ENCODE measurements at regions not wholly inside any gene's neighbourhood (a gene's known extent, or its start where the extent isn't known, plus 50 kb on each side); places are given as distances from the start of the nearest gene placed in this dataset.

DNA sequence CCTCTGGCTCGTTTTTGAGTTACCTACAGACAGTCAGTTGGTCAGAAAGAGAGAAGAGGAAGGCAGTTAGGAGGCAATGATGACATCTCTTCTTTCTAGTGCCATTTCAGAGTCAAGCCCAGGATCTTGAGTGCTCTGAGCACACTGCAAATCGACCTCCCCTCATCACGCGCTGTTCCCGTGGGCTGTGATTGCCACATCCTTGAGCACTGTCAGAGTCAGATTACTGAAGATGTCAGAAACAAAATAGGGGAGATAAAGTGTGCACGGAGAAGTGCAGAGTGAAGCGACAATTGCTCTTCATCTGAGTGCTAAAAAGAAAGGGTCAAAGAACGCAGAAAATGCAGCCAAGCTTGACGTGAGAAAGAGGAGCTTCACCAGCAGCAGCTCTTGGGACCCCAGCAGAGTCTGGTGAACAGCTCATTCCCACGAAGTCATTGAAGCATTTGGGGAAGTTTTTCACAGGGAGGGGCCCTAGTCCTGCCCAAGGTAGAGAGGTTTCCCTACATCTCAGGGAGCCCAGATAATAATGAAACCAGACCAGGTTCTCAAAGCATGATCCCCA is 661.7 kb upstream of the AUTS2 start:
- Histone ChIP-seq H3K4me3 (ENCODE audit: low read length) (no peak overlapping the region), H3K9ac (ENCODE audit: low read length) (no peak overlapping the region), H3K9me3 (ENCODE audit: insufficient read depth, low read length) (no peaks in the 10 kb centered on the region), H3K79me2 (ENCODE audit: low read length) (no peaks in the 10 kb centered on the region), H2AFZ (ENCODE audit: low read depth, low read length) (no peak overlapping the region), H4K20me1 (ENCODE audit: insufficient read depth, low read length) (no peaks in the 10 kb centered on the region), H3K4me2 (ENCODE audit: low read length) (no peak overlapping the region), H3K36me3 (replicated peaks; ENCODE audit: low read depth, low read length) (no peaks in the 10 kb centered on the region), H3K27me3 (ENCODE audit: low read depth, low read length) (no peaks in the 10 kb centered on the region), H3K4me1 (ENCODE audit: low read length) (no peaks in the 10 kb centered on the region), H3K27ac (ENCODE audit: low read length) (no peak overlapping the region)
- TF ChIP-seq EZH2phosphoT487 (IDR thresholded peaks at IDR 0.05; ENCODE audit: low read depth): no peak
- no peak for TF ChIP-seq CTCF (IDR thresholded peaks at IDR 0.05; ENCODE audit: low read depth, low read length)

DNA sequence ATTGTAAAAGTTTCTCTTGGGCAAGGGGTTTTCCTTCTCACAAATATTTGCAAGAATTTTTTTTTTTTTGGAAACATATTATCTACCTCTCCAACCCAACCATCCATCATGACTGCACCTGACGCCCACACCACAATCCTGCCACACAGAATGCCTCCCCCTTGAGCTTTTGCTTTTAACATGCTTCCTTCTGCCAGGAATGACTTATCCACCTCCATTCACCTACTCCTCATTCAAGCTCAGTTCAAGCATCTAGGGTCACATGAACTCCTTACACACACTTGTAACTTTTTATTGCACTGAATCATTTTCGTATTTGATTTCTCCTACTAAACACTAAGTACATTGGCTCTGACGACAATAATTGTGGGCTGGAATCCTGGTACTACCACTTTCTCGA is 660.1 kb upstream of the AUTS2 start:
- H3K9me3 ChIP-seq (ENCODE audit: insufficient read depth, low read length): no peaks in the 10 kb centered on the region
- H3K4me1 ChIP-seq (ENCODE audit: low read length): no peaks in the 10 kb centered on the region
- no peaks in the 10 kb centered on the region for H4K20me1 ChIP-seq (ENCODE audit: insufficient read depth, low read length)
- TF ChIP-seq EZH2phosphoT487 (IDR thresholded peaks at IDR 0.05; ENCODE audit: low read depth) (no peak), CTCF (IDR thresholded peaks at IDR 0.05; ENCODE audit: low read depth, low read length) (no peak)
- H3K27ac ChIP-seq (ENCODE audit: low read length): no peak overlapping the region
- no peaks in the 10 kb centered on the region for H3K79me2 ChIP-seq (ENCODE audit: low read length)
- no peak overlapping the region for H3K4me3 ChIP-seq (ENCODE audit: low read length)
- no peak overlapping the region for H2AFZ ChIP-seq (ENCODE audit: low read depth, low read length)
- H3K9ac ChIP-seq (ENCODE audit: low read length): no peak overlapping the region
- no peak overlapping the region for H3K4me2 ChIP-seq (ENCODE audit: low read length)
- no peaks in the 10 kb centered on the region for H3K27me3 ChIP-seq (ENCODE audit: low read depth, low read length)
- no peaks in the 10 kb centered on the region for H3K36me3 ChIP-seq (replicated peaks; ENCODE audit: low read depth, low read length)

- Histone ChIP-seq H3K36me3 (replicated peaks; ENCODE audit: low read depth, low read length) (no peaks in the 10 kb centered on the region), H2AFZ (ENCODE audit: low read depth, low read length) (no peak overlapping the region), H3K9me3 (ENCODE audit: insufficient read depth, low read length) (no peaks in the 10 kb centered on the region), H3K4me1 (ENCODE audit: low read length) (no peaks in the 10 kb centered on the region), H3K4me3 (ENCODE audit: low read length) (no peak overlapping the region), H3K79me2 (ENCODE audit: low read length) (no peaks in the 10 kb centered on the region), H4K20me1 (ENCODE audit: insufficient read depth, low read length) (no peaks in the 10 kb centered on the region), H3K9ac (ENCODE audit: low read length) (no peak overlapping the region), H3K4me2 (ENCODE audit: low read length) (no peak overlapping the region), H3K27me3 (ENCODE audit: low read depth, low read length) (no peaks in the 10 kb centered on the region), H3K27ac (ENCODE audit: low read length) (no peak overlapping the region)
- TF ChIP-seq CTCF (IDR thresholded peaks at IDR 0.05; ENCODE audit: low read depth, low read length) (no peak), EZH2phosphoT487 (IDR thresholded peaks at IDR 0.05; ENCODE audit: low read depth) (no peak)
Observed at GRCh38 chr7:68943786-68944185, 654.5 kb upstream of the AUTS2 start.

DNA sequence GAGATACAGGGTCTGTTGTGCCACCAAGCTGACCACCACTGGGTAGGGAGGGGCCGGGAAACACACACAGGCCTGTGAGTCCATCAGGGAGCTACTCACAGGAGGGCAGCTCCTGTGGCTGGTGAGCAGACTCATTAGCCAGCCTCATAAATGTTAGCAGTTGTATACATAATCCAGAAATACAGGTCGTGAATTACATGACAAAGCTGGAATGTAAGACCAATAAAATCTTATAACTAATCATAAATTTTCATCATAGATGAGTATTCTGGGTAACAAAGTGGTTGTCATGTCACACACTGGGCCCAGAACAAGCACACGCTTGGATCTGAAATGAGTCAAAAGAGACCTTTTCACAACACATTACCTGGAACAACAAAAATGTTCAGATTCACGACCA is 642.6 kb upstream of the AUTS2 start:
- H3K27me3 ChIP-seq (ENCODE audit: low read depth, low read length): no peaks in the 10 kb centered on the region
- no peak for TF ChIP-seq EZH2phosphoT487 (IDR thresholded peaks at IDR 0.05; ENCODE audit: low read depth)
- no peak for TF ChIP-seq CTCF (IDR thresholded peaks at IDR 0.05; ENCODE audit: low read depth, low read length)
- H3K9ac ChIP-seq (ENCODE audit: low read length): no peak overlapping the region

More for the DNA sequence above, 642.6 kb upstream of the AUTS2 start:
- no peak overlapping the region for H2AFZ ChIP-seq (ENCODE audit: low read depth, low read length)
- no peak overlapping the region for H3K27ac ChIP-seq (ENCODE audit: low read length)
- H3K4me1 ChIP-seq (ENCODE audit: low read length): no peaks in the 10 kb centered on the region
- H3K36me3 ChIP-seq (replicated peaks; ENCODE audit: low read depth, low read length): no peaks in the 10 kb centered on the region
- H4K20me1 ChIP-seq (ENCODE audit: insufficient read depth, low read length): no peaks in the 10 kb centered on the region
- no peak overlapping the region for H3K4me3 ChIP-seq (ENCODE audit: low read length)
- no peaks in the 10 kb centered on the region for H3K9me3 ChIP-seq (ENCODE audit: insufficient read depth, low read length)
- no peaks in the 10 kb centered on the region for H3K79me2 ChIP-seq (ENCODE audit: low read length)
- H3K4me2 ChIP-seq (ENCODE audit: low read length): no peak overlapping the region

Measured in OCI-LY3 (cell line).